ENCODE measurements at regions not wholly inside any gene's neighbourhood (a gene's known extent, or its start where the extent isn't known, plus 50 kb on each side); places are given as distances from the start of the nearest gene placed in this dataset.

- no peak for DNase-seq (ENCODE audit: low read depth)
- H3K4me3 ChIP-seq (ENCODE audit: low read depth, low read length) = no peak overlapping the region
- TF ChIP-seq CTCF (IDR thresholded peaks at IDR 0.05; ENCODE audit: insufficient read depth, low read depth, low read length, missing control alignments) = no peak
Observed at GRCh38 chr5:68445257-68446069, 229.9 kb downstream of the PIK3R1 start.

- no peak overlapping the region for H3K4me3 ChIP-seq (ENCODE audit: low read depth, low read length)
- no peak for DNase-seq (ENCODE audit: low read depth)
- TF ChIP-seq CTCF (IDR thresholded peaks at IDR 0.05; ENCODE audit: insufficient read depth, low read depth, low read length, missing control alignments) = no peak
Observed at GRCh38 chr5:68446070-68446357, 230.5 kb downstream of the PIK3R1 start.

GRCh38 chr5:68446487-68446894 is 230.9 kb downstream of the PIK3R1 start:
- peak; percentile 87 for DNase-seq (ENCODE audit: low read depth)
- no peak overlapping the region for H3K4me3 ChIP-seq (ENCODE audit: low read depth, low read length)
- no peak for TF ChIP-seq CTCF (IDR thresholded peaks at IDR 0.05; ENCODE audit: insufficient read depth, low read depth, low read length, missing control alignments)

GRCh38 chr5:68447136-68447929 is 231.8 kb downstream of the PIK3R1 start:
- no peak for DNase-seq (ENCODE audit: low read depth)
- TF ChIP-seq CTCF (IDR thresholded peaks at IDR 0.05; ENCODE audit: insufficient read depth, low read depth, low read length, missing control alignments) = no peak
- no peak overlapping the region for H3K4me3 ChIP-seq (ENCODE audit: low read depth, low read length)

GRCh38 chr5:68449380-68449779 is 233.8 kb downstream of the PIK3R1 start:
- DNase-seq (ENCODE audit: low read depth) = no peak
- no peak overlapping the region for H3K4me3 ChIP-seq (ENCODE audit: low read depth, low read length)
- no peak for TF ChIP-seq CTCF (IDR thresholded peaks at IDR 0.05; ENCODE audit: insufficient read depth, low read depth, low read length, missing control alignments)

- no peak overlapping the region for H3K4me3 ChIP-seq (ENCODE audit: low read depth, low read length)
- DNase-seq (ENCODE audit: low read depth) = no peak
- no peak for TF ChIP-seq CTCF (IDR thresholded peaks at IDR 0.05; ENCODE audit: insufficient read depth, low read depth, low read length, missing control alignments)
Observed at GRCh38 chr5:68450245-68450852, 234.8 kb downstream of the PIK3R1 start.
